ENCODE measurements at regions not wholly inside any gene's neighbourhood (a gene's known extent, or its start where the extent isn't known, plus 50 kb on each side); places are given as distances from the start of the nearest gene placed in this dataset.

DNA sequence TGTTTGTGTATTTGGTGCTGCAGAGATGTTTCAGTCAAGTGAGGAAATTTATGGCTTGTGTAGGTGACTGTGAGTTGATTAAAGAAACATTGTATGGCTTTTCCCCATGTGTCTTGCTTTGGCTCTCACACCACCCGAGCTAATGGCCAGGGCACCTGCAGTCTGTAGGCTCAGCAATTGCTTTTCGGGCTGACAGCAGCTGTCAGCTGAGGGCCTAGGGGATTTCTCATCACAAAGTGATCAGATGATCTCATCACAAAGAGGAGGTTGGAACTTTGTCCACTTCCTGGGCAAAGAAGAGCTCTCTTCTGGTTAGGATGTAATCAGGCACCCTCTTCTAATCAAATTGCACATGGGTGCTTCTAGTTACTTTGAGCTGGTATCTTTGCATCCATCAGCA lies 632.2 kb downstream of the SLC4A3 start:
- TF ChIP-seq CTBP1 (IDR thresholded peaks at IDR 0.05; ENCODE audit: borderline replicate concordance) (no peak), SP1 (IDR thresholded peaks at IDR 0.05) (no peak), FOXM1 (IDR thresholded peaks at IDR 0.05; ENCODE audit: borderline replicate concordance) (no peak), ZNF384 (IDR thresholded peaks at IDR 0.05) (no peak)

Measured in HEK293T (cell line).